ENCODE measurements at regions not wholly inside any gene's neighbourhood (a gene's known extent, or its start where the extent isn't known, plus 50 kb on each side); places are given as distances from the start of the nearest gene placed in this dataset.

DNA sequence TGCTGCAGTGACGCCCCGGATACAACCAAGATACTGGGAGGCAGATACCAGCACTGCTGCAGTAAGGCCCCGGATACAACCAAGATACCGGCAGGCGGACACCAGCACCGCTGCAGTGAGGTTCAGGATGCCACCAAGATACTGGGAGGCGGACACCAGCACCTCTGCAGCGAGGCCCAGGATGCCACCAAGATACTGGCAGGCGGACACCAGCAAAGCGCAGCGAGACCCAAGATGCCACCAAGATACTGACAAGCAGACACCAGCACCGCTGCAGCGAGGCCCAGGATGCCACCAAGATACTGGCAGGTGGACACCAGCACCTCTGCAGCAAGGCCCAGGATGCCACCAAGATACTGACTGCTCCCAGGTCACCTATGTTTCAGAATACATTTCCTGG, 225.2 kb downstream of the BRD1 start:
- Histone ChIP-seq H3K4me1 (ENCODE audit: control insufficient read depth in 5 of 5, insufficient read depth in 5 of 5, low read length in 5 of 5) (peaks cover 0 to 5% (median 1%) of the 10 kb centered on the region in 5 donors), H3K9ac (ENCODE audit: low read length in 5 of 5) (no peak overlapping the region), H3K27ac (ENCODE audit: low read depth, low read length) (no peak overlapping the region), H3K27me3 (ENCODE audit: control insufficient read depth in 5 of 5, insufficient read depth in 4 of 5, low read length in 5 of 5) (peaks cover 0 to 12% (median 0%) of the 10 kb centered on the region in 5 donors), H3K4me3 (ENCODE audit: low read depth in 1 of 5, low read length in 5 of 5) (no peak overlapping the region), H3K9me3 (ENCODE audit: control insufficient read depth in 5 of 5, low read length in 5 of 5) (peaks cover 0 to 28% (median 8%) of the 10 kb centered on the region in 5 donors), H3K36me3 (ENCODE audit: control insufficient read depth in 5 of 5, insufficient read depth in 5 of 5, low read length in 5 of 5) (peaks cover 0 to 3% (median 3%) of the 10 kb centered on the region in 5 donors)

- H3K9me3 ChIP-seq (ENCODE audit: control insufficient read depth in 5 of 5, low read length in 5 of 5) = peaks cover 0 to 32% (median 8%) of the 10 kb centered on the region in 5 donors
- H3K27ac ChIP-seq (ENCODE audit: low read depth, low read length) = no peak overlapping the region
- peaks cover 0 to 5% (median 1%) of the 10 kb centered on the region in 5 donors for H3K4me1 ChIP-seq (ENCODE audit: control insufficient read depth in 5 of 5, insufficient read depth in 5 of 5, low read length in 5 of 5)
- peaks cover 0 to 3% (median 0%) of the 10 kb centered on the region in 5 donors for H3K36me3 ChIP-seq (ENCODE audit: control insufficient read depth in 5 of 5, insufficient read depth in 5 of 5, low read length in 5 of 5)
- no peak overlapping the region for H3K9ac ChIP-seq (ENCODE audit: low read length in 5 of 5)
- H3K4me3 ChIP-seq (ENCODE audit: low read depth in 1 of 5, low read length in 5 of 5) = no peak overlapping the region
- H3K27me3 ChIP-seq (ENCODE audit: control insufficient read depth in 5 of 5, insufficient read depth in 4 of 5, low read length in 5 of 5) = peaks cover 0 to 12% (median 0%) of the 10 kb centered on the region in 5 donors
Observed at GRCh38 chr22:49601614-49602321, 225.9 kb downstream of the BRD1 start.

DNA sequence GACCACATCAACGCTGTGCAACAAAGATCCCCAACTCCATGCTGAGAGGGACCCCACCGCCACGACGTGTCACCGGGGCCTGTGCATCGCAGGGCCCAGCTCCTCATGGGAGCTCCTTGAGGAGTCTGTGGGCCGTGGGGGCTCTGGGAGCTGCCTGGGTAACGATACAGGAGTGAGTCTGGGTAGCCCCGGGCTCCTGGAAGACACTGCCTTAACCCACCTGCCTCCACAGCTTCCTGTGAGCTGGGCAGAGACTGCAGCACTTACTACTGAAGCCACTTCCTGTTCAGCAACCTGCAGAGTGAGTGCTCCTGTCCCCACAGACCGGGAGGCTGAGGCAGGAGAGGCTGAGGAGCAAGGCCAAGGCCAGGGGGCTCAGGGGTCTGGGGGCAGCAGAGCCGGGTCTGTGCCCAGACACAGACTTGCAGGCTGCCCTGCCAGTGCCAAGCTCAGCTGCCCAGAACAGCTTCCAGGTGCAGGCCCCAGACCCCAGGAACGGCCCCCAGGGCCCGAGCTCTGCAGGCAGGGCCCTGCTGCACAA, 226.7 kb downstream of the BRD1 start:
- H3K4me1 ChIP-seq (ENCODE audit: control insufficient read depth in 5 of 5, insufficient read depth in 5 of 5, low read length in 5 of 5) = peaks cover 0 to 5% (median 1%) of the 10 kb centered on the region in 5 donors
- H3K4me3 ChIP-seq (ENCODE audit: low read depth in 1 of 5, low read length in 5 of 5) = no peak overlapping the region
- peaks cover 0 to 34% (median 8%) of the 10 kb centered on the region in 5 donors for H3K9me3 ChIP-seq (ENCODE audit: control insufficient read depth in 5 of 5, low read length in 5 of 5)
- no peak overlapping the region for H3K9ac ChIP-seq (ENCODE audit: low read length in 5 of 5)
- H3K27ac ChIP-seq (ENCODE audit: low read depth, low read length) = no peak overlapping the region
- H3K36me3 ChIP-seq (ENCODE audit: control insufficient read depth in 5 of 5, insufficient read depth in 5 of 5, low read length in 5 of 5) = peaks cover 0 to 5% (median 0%) of the 10 kb centered on the region in 5 donors
- H3K27me3 ChIP-seq (ENCODE audit: control insufficient read depth in 5 of 5, insufficient read depth in 4 of 5, low read length in 5 of 5) = peaks cover 0 to 12% (median 0%) of the 10 kb centered on the region in 5 donors

GRCh38 chr22:49600468-49600867, 227.2 kb downstream of the BRD1 start:
- H3K27ac ChIP-seq (ENCODE audit: low read depth, low read length) = no peak overlapping the region
- H3K4me3 ChIP-seq (ENCODE audit: low read depth in 1 of 5, low read length in 5 of 5) = no peak overlapping the region
- H3K36me3 ChIP-seq (ENCODE audit: control insufficient read depth in 5 of 5, insufficient read depth in 5 of 5, low read length in 5 of 5) = peaks cover 0 to 10% (median 0%) of the 10 kb centered on the region in 5 donors
- H3K9me3 ChIP-seq (ENCODE audit: control insufficient read depth in 5 of 5, low read length in 5 of 5) = peaks cover 0 to 38% (median 8%) of the 10 kb centered on the region in 5 donors
- no peak overlapping the region for H3K9ac ChIP-seq (ENCODE audit: low read length in 5 of 5)
- H3K27me3 ChIP-seq (ENCODE audit: control insufficient read depth in 5 of 5, insufficient read depth in 4 of 5, low read length in 5 of 5) = peaks cover 0 to 12% (median 0%) of the 10 kb centered on the region in 5 donors
- peaks cover 0 to 5% (median 1%) of the 10 kb centered on the region in 5 donors for H3K4me1 ChIP-seq (ENCODE audit: control insufficient read depth in 5 of 5, insufficient read depth in 5 of 5, low read length in 5 of 5)

GRCh38 chr22:49599691-49600455, 227.8 kb downstream of the BRD1 start:
- peaks cover 0 to 5% (median 1%) of the 10 kb centered on the region in 5 donors for H3K4me1 ChIP-seq (ENCODE audit: control insufficient read depth in 5 of 5, insufficient read depth in 5 of 5, low read length in 5 of 5)
- peaks cover 0 to 39% (median 9%) of the 10 kb centered on the region in 5 donors for H3K9me3 ChIP-seq (ENCODE audit: control insufficient read depth in 5 of 5, low read length in 5 of 5)
- peaks cover 0 to 15% (median 0%) of the 10 kb centered on the region in 5 donors for H3K36me3 ChIP-seq (ENCODE audit: control insufficient read depth in 5 of 5, insufficient read depth in 5 of 5, low read length in 5 of 5)
- H3K4me3 ChIP-seq (ENCODE audit: low read depth in 1 of 5, low read length in 5 of 5) = no peak overlapping the region
- H3K9ac ChIP-seq (ENCODE audit: low read length in 5 of 5) = no peak overlapping the region
- H3K27me3 ChIP-seq (ENCODE audit: control insufficient read depth in 5 of 5, insufficient read depth in 4 of 5, low read length in 5 of 5) = peaks cover 0 to 12% (median 0%) of the 10 kb centered on the region in 5 donors
- H3K27ac ChIP-seq (ENCODE audit: low read depth, low read length) = no peak overlapping the region

- Histone ChIP-seq H3K27me3 (ENCODE audit: control insufficient read depth in 5 of 5, insufficient read depth in 4 of 5, low read length in 5 of 5) (peaks cover 0 to 12% (median 0%) of the 10 kb centered on the region in 5 donors), H3K4me1 (ENCODE audit: control insufficient read depth in 5 of 5, insufficient read depth in 5 of 5, low read length in 5 of 5) (peaks cover 0 to 5% (median 1%) of the 10 kb centered on the region in 5 donors), H3K9ac (ENCODE audit: low read length in 5 of 5) (no peak overlapping the region), H3K4me3 (ENCODE audit: low read depth in 1 of 5, low read length in 5 of 5) (no peak overlapping the region), H3K36me3 (ENCODE audit: control insufficient read depth in 5 of 5, insufficient read depth in 5 of 5, low read length in 5 of 5) (peaks cover 0 to 15% (median 0%) of the 10 kb centered on the region in 5 donors), H3K9me3 (ENCODE audit: control insufficient read depth in 5 of 5, low read length in 5 of 5) (peaks cover 0 to 38% (median 4%) of the 10 kb centered on the region in 5 donors), H3K27ac (ENCODE audit: low read depth, low read length) (no peak overlapping the region)
Observed at GRCh38 chr22:49599039-49599438, 228.6 kb downstream of the BRD1 start.

DNA sequence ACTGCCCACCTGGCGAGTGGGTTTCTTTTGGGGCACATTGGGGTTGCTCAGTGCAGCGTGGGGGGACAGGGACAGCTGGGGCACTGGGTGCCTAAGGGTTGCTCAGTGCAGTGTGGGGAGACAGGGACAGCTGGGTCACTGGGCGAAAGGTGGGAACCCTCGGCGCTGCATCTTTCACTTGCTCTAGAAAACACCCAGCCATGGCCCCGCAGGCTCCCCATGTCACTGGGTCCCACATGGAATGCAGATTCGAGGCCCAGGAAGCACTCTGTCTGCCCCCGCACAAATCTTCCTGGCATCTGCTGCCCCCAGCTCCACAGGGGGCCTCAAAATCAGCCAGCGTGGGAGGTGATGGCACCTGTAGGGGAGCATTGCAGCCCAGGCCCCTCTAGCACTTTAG, 229.3 kb downstream of the BRD1 start:
- Histone ChIP-seq H3K9me3 (ENCODE audit: control insufficient read depth in 5 of 5, low read length in 5 of 5) (peaks cover 0 to 34% (median under 1%) of the 10 kb centered on the region in 5 donors), H3K27ac (ENCODE audit: low read depth, low read length) (no peak overlapping the region), H3K36me3 (ENCODE audit: control insufficient read depth in 5 of 5, insufficient read depth in 5 of 5, low read length in 5 of 5) (peaks cover 0 to 15% (median 0%) of the 10 kb centered on the region in 5 donors), H3K9ac (ENCODE audit: low read length in 5 of 5) (no peak overlapping the region), H3K4me1 (ENCODE audit: control insufficient read depth in 5 of 5, insufficient read depth in 5 of 5, low read length in 5 of 5) (peaks cover 0 to 6% (median 1%) of the 10 kb centered on the region in 5 donors), H3K4me3 (ENCODE audit: low read depth in 1 of 5, low read length in 5 of 5) (no peak overlapping the region), H3K27me3 (ENCODE audit: control insufficient read depth in 5 of 5, insufficient read depth in 4 of 5, low read length in 5 of 5) (peaks cover 0 to 12% (median 0%) of the 10 kb centered on the region in 5 donors)

DNA sequence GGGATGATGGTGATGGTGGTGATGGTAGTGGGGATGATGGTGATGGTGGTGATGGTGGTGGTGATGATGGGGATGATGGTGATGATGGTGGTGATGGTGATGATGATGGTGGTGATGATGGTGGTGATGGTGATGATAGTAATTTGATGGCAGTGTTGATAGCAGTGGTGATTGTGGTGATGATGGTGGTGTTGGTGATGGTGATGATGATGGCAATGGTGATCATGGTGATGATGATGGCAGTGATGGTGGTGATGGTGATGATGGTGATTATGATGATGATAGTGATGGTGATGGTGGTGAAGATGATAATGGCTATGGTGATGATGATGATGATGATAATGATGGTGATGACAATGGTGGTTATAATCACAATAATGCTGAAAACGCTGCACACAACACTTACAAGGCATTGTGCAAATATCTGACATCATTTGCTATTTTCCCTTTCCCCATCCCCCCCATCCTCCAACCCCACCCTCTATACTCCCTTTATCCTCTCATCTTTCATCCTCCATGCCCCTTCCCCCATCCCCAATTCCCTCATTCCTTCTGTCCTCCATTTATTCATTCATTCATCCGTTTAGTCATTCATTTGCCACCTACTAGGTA, 230.1 kb downstream of the BRD1 start:
- Histone ChIP-seq H3K36me3 (ENCODE audit: control insufficient read depth in 5 of 5, insufficient read depth in 5 of 5, low read length in 5 of 5) (peaks cover 0 to 12% (median 0%) of the 10 kb centered on the region in 5 donors), H3K4me1 (ENCODE audit: control insufficient read depth in 5 of 5, insufficient read depth in 5 of 5, low read length in 5 of 5) (peaks cover 0 to 12% (median 1%) of the 10 kb centered on the region in 5 donors), H3K9me3 (ENCODE audit: control insufficient read depth in 5 of 5, low read length in 5 of 5) (peaks cover 0 to 34% (median 0%) of the 10 kb centered on the region in 5 donors), H3K27ac (ENCODE audit: low read depth, low read length) (no peak overlapping the region), H3K27me3 (ENCODE audit: control insufficient read depth in 5 of 5, insufficient read depth in 4 of 5, low read length in 5 of 5) (peaks cover 0 to 12% (median 0%) of the 10 kb centered on the region in 5 donors), H3K4me3 (ENCODE audit: low read depth in 1 of 5, low read length in 5 of 5) (no peak overlapping the region), H3K9ac (ENCODE audit: low read length in 5 of 5) (no peak overlapping the region)

DNA sequence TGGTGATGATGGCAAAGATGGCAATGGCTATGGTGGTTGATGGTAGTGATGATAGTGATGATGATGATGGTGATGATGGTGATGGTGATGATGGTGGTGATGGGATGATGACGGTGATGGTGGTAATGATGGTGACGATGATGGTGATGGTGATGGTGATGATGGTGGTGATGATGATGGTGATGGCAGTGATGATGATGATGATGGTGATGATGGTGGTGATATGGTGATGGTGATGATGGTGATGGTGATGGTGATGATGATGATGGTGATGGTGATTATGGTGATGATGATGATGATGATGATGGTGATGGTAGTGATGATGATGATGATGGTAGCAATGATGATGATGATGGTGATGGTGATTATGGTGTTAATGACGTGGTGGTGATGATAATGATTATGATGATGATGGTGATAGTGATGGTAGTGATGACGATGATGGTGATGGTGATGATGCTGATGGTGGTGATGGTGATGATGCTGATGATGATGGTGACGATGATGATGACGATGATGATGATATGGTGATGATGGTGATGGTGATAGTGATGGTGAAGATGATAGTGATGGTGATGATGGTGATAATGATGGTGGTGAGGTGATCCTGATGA, 232.1 kb downstream of the BRD1 start:
- H3K9me3 ChIP-seq (ENCODE audit: control insufficient read depth in 5 of 5, low read length in 5 of 5) = peaks cover 0 to 31% (median 0%) of the 10 kb centered on the region in 5 donors
- H3K4me3 ChIP-seq (ENCODE audit: low read depth in 1 of 5, low read length in 5 of 5) = no peak overlapping the region
- H3K9ac ChIP-seq (ENCODE audit: low read length in 5 of 5) = no peak overlapping the region
- peaks cover 0 to 7% (median 0%) of the 10 kb centered on the region in 5 donors for H3K4me1 ChIP-seq (ENCODE audit: control insufficient read depth in 5 of 5, insufficient read depth in 5 of 5, low read length in 5 of 5)
- H3K27ac ChIP-seq (ENCODE audit: low read depth, low read length) = no peak overlapping the region
- H3K27me3 ChIP-seq (ENCODE audit: control insufficient read depth in 5 of 5, insufficient read depth in 4 of 5, low read length in 5 of 5) = peaks cover 0 to 12% (median 0%) of the 10 kb centered on the region in 5 donors
- H3K36me3 ChIP-seq (ENCODE audit: control insufficient read depth in 5 of 5, insufficient read depth in 5 of 5, low read length in 5 of 5) = peaks cover 0 to 12% (median 0%) of the 10 kb centered on the region in 5 donors
